Stomach (tissue), 8 donors: ENCODE measurements at regions not wholly inside any gene's neighbourhood (a gene's known extent, or its start where the extent isn't known, plus 50 kb on each side); places are given as distances from the start of the nearest gene placed in this dataset.
A peak's percentile ranks its signal among the peaks of the same experiment; 100 is the strongest.

Experiments used
- DNase-seq, 2 donors: peaks; one replicate each; pipeline versions ENCODE4 v3.0.0 to v3.0.0-alpha.2; 2013 to 2019
- H3K27ac ChIP-seq, 5 donors: fragments of 200-600 bp in 4 of 5; sonication (generic) in 4 of 5; one replicate each; pipeline ENCODE4 v1.5.1; 2013 to 2019; ENCODE audit warnings: mild to moderate bottlenecking in 1 of 5, moderate library complexity in 1 of 5
- H3K27me3 ChIP-seq, 3 donors: fragments of 200-600 bp; sonication (generic); one replicate each; pipeline ENCODE4 v1.5.1; 2017 to 2019; ENCODE audit warnings: mixed run types in 1 of 3
- H3K36me3 ChIP-seq, 4 donors: fragments of 200-600 bp; sonication (generic); 1 replicate in 3 of 4; 2 replicates in 1 of 4; pipeline ENCODE4 v1.5.1; 2016 to 2019
- H3K4me1 ChIP-seq, 4 donors: fragments of 200-600 bp; sonication (generic); one replicate each; pipeline ENCODE4 v1.5.1; 2016 to 2019
- H3K4me3 ChIP-seq, 4 donors: fragments of 200-600 bp; sonication (generic) in 3 of 4; one replicate each; pipeline ENCODE4 v1.5.1; 2016 to 2019; ENCODE audit warnings: mild to moderate bottlenecking in 1 of 4
- H3K9me3 ChIP-seq, 4 donors: fragments of 200-600 bp; sonication (generic); one replicate each; pipeline ENCODE4 v1.5.1; 2016 to 2019
- EP300 ChIP-seq: sonication (generic); formaldehyde crosslinking; IDR thresholded peaks from one replicate; pipeline ENCODE4 v1.6.1; 2017; ENCODE audit warnings: antibody characterized with exemption
- POLR2A ChIP-seq, 4 donors: fragments of 450-650 bp; IDR thresholded peaks; one replicate each; pipeline ENCODE4 v1.6.1; 2016; ENCODE audit warnings: antibody characterized with exemption in 4 of 4, control low read depth in 2 of 4, mild to moderate bottlenecking in 1 of 4, moderate library complexity in 1 of 4
- POLR2AphosphoS5 ChIP-seq, 3 donors: sonication (generic); formaldehyde crosslinking; IDR thresholded peaks; one replicate each; pipeline ENCODE4 v1.6.1; 2016; ENCODE audit warnings: antibody characterized with exemption in 3 of 3
- WGBS, 5 donors: extraction: QIAGEN DNeasy Blood & Tissue Kit in 3 of 5; methylation state at CpG; one replicate each; pipeline versions ENCODE4 v1.1.5 to v1.1.7; 2013 to 2018; 5-methylcytosine and 5-hydroxymethylcytosine counted together
- intact Hi-C: fragments of 100-400 bp; cut with DNase I; formaldehyde crosslinking; loops from one replicate; pipeline ENCODE4 v1.15.1; 2023; ENCODE audit warnings: low total_unique reads
- TF ChIP-seq, protein P1 (sequence below), 7 experiments: fragments of 450-650 bp in 4 of 7; fragments of 200-600 bp in 3 of 7; sonication (generic) in 3 of 7; IDR thresholded peaks; one replicate each; pipeline ENCODE4 v1.5.1; 2016 to 2019; ENCODE audit warnings: antibody characterized with exemption in 7 of 7, control low read depth in 2 of 7, mild to moderate bottlenecking in 1 of 7
- donor health status: healthy with polysubstance abuse.
- donor health status: Bipolar disorder and iron deficiency.
- donor health status: healthy.

DNA sequence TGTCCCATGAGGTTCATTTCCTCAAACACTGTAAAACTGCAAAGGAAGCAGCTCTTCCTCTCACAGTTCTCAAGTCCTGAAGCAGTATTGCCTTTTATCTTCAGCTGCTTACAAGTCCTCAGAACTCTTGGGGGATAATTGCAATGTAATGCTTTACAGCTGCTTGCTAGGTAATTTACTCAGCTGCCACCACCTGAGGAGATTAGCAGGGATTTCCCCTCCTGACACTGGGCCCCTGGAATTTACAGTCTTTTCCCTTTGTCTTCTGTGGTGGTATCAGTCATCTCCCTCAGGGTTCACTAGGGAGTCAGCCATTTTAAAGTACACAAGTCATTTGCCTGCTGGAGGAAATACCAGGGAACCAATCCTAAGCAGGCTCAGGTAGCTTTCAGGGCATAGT lies 754.3 kb upstream of the GRAMD2B start:
- Histone ChIP-seq H3K9me3 (no peaks in the 10 kb centered on the region), H3K36me3 (no peaks in the 10 kb centered on the region), H3K4me1 (no peaks in the 10 kb centered on the region), H3K4me3 (no peak overlapping the region), H3K27me3 (no peaks in the 10 kb centered on the region), H3K27ac (no peak overlapping the region)
- no peak for TF ChIP-seq POLR2A (IDR thresholded peaks at IDR 0.05)
- TF ChIP-seq POLR2AphosphoS5 (IDR thresholded peaks at IDR 0.05): no peak
- TF ChIP-seq, protein P1, sequence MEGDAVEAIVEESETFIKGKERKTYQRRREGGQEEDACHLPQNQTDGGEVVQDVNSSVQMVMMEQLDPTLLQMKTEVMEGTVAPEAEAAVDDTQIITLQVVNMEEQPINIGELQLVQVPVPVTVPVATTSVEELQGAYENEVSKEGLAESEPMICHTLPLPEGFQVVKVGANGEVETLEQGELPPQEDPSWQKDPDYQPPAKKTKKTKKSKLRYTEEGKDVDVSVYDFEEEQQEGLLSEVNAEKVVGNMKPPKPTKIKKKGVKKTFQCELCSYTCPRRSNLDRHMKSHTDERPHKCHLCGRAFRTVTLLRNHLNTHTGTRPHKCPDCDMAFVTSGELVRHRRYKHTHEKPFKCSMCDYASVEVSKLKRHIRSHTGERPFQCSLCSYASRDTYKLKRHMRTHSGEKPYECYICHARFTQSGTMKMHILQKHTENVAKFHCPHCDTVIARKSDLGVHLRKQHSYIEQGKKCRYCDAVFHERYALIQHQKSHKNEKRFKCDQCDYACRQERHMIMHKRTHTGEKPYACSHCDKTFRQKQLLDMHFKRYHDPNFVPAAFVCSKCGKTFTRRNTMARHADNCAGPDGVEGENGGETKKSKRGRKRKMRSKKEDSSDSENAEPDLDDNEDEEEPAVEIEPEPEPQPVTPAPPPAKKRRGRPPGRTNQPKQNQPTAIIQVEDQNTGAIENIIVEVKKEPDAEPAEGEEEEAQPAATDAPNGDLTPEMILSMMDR (IDR thresholded peaks at IDR 0.05): no peak
- TF ChIP-seq EP300: no peak
- intact Hi-C loops: no loop called here
- peak in 1 of 2 donors; percentile 64 for DNase-seq

DNA sequence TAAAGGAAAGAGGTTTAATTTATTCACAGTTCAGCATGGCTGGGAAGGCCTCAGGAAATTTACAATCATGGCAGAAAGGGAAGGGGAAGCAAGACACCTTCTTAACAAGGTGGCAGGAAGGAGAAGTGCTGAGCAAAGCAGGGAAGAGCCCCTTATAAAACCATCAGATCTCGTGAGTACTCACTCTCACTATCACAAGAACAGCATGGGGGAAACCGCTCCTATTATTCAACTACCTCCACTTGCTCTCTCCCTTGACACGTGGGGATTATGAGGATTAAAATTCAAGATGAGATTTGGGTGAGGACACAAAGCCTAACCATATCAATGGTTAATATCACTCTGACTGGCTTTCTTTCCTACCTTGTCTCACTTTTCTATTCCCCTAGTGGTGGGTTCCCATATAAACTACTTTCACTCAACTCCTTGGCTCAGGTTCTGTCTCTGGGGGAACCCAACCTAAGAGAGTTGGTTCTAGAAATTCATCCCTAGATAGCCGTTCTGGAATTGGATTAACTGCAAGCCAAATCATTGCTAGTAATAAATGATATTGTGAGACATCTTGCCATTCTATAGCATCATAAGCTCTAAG lies 749.8 kb upstream of the GRAMD2B start:
- WGBS, 5 donors: 83 to 88% (median 87%) methylated on average over 4 of the region's 4 CpGs
- Histone ChIP-seq H3K4me3 (no peak overlapping the region), H3K27ac (no peak overlapping the region), H3K36me3 (no peaks in the 10 kb centered on the region), H3K27me3 (no peaks in the 10 kb centered on the region), H3K4me1 (no peaks in the 10 kb centered on the region), H3K9me3 (no peaks in the 10 kb centered on the region)
- DNase-seq: no peak
- intact Hi-C loops: no loop called here
- no peak for TF ChIP-seq EP300
- TF ChIP-seq, protein P1 (IDR thresholded peaks at IDR 0.05): no peak
- no peak for TF ChIP-seq POLR2AphosphoS5 (IDR thresholded peaks at IDR 0.05)
- no peak for TF ChIP-seq POLR2A (IDR thresholded peaks at IDR 0.05)

DNA sequence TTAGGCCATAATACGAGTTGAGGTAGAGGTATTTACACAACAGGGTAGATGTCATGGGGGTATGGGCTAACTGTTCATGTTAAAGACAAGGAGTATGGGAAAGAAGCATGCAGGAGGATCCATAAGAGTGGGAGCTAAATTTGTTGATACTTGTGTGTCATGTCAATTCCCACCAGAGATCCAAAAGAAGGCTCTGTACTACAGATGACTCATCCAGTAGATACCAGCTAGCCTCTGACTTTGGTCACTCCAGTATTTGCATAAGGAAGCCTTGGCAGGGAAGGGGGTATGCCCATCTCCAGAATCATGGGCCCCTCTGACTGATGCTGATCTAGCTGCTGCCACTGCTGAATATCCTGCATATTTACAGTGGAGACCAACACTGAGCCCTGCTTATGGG lies 743.7 kb upstream of the GRAMD2B start:
- no peaks in the 10 kb centered on the region for H3K27me3 ChIP-seq

DNA sequence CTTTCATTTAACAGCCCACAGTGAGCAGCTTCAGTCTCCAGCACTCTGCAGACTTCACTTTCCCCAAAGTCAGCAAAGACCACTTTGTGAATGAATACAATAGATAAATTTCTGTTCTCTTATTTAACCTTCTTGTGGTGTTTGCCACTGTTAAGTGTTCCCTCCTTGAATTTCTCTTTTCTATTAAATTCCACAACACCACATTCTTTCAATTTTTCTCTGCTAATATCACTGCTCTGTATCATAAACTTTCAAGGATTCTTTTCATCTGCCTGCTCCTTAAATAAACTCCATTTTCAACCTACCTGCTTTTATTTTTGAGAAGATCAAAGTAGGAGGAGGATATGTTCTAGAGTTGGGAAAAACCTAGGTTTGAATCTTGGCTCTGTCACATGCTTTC lies 739.5 kb upstream of the GRAMD2B start:
- no peak overlapping the region for H3K27ac ChIP-seq
- TF ChIP-seq, protein P1 (IDR thresholded peaks at IDR 0.05): no peak
- TF ChIP-seq POLR2AphosphoS5 (IDR thresholded peaks at IDR 0.05) (no peak), POLR2A (IDR thresholded peaks at IDR 0.05) (no peak), EP300 (no peak)
- intact Hi-C loops: no loop called here
- H3K36me3 ChIP-seq: no peaks in the 10 kb centered on the region
- no peaks in the 10 kb centered on the region for H3K9me3 ChIP-seq
- peaks cover 0 to 3% (median 0%) of the 10 kb centered on the region in 4 donors for H3K4me1 ChIP-seq
- H3K4me3 ChIP-seq: no peak overlapping the region
- no peaks in the 10 kb centered on the region for H3K27me3 ChIP-seq
- no peak for DNase-seq

More for the DNA sequence above, 743.7 kb upstream of the GRAMD2B start:
- TF ChIP-seq, protein P1 (IDR thresholded peaks at IDR 0.05): no peak
- TF ChIP-seq EP300: no peak
- no peak for TF ChIP-seq POLR2A (IDR thresholded peaks at IDR 0.05)
- no peak for TF ChIP-seq POLR2AphosphoS5 (IDR thresholded peaks at IDR 0.05)
- no peaks in the 10 kb centered on the region for H3K36me3 ChIP-seq
- intact Hi-C loops: no loop called here
- no peak for DNase-seq
- peaks cover 0 to 3% (median 0%) of the 10 kb centered on the region in 4 donors for H3K4me1 ChIP-seq
- 82 to 91% (median 89%) methylated on average over 1 of the region's 1 CpG for WGBS, 5 donors
- H3K4me3 ChIP-seq: no peak overlapping the region
- no peaks in the 10 kb centered on the region for H3K9me3 ChIP-seq
- no peak overlapping the region for H3K27ac ChIP-seq
